Pancreas (tissue), 10 donors: ENCODE measurements at regions not wholly inside any gene's neighbourhood (a gene's known extent, or its start where the extent isn't known, plus 50 kb on each side); places are given as distances from the start of the nearest gene placed in this dataset.

Experiments
- ATAC-seq, 4 donors: fragments of 200-7000 bp; cut with Tn5 transposase; one replicate each; pipeline versions ENCODE4 v1.8.0 to v1.9.1; 2020; ENCODE audit warnings: mild to moderate bottlenecking in 4 of 4, moderate library complexity in 4 of 4
- DNase-seq, 6 donors: peaks; one replicate each; pipeline ENCODE4 v3.0.0-alpha.2; 2020
- FAIRE-seq: peaks from 2 replicates; lab custom pipeline; 2012; peaks lifted over from hg19 to GRCh38; lab: Jason Lieb, UNC
- H3K27ac ChIP-seq, 4 donors: fragments of 200-600 bp; sonication (generic); 1 replicate in 3 of 4; 2 replicates in 1 of 4; pipeline versions ENCODE4 v1.5.0 to v1.8.0; 2020
- H3K27me3 ChIP-seq, 4 donors: fragments of 200-600 bp; one replicate each; pipeline ENCODE4 v1.8.0; 2021
- H3K36me3 ChIP-seq, 3 donors: fragments of 200-600 bp; sonication (generic) in 1 of 3; one replicate each; pipeline versions ENCODE4 v1.5.0 to v1.8.0; 2020 to 2021
- H3K4me1 ChIP-seq, 3 donors: fragments of 200-600 bp; one replicate each; pipeline ENCODE4 v1.8.0; 2021
- H3K4me3 ChIP-seq, 4 donors: fragments of 200-600 bp; sonication (generic) in 2 of 4; one replicate each; pipeline versions ENCODE4 v1.5.0 to v1.8.0; 2020 to 2021
- H3K9me3 ChIP-seq, 4 donors: fragments of 200-600 bp; one replicate each; pipeline ENCODE4 v1.8.0; 2021
- WGBS, 2 donors: extraction: QIAGEN DNeasy Blood & Tissue Kit; methylation state at CpG; one replicate each; pipeline ENCODE4 v1.1.7; 2013; 5-methylcytosine and 5-hydroxymethylcytosine counted together
- intact Hi-C, 3 donors: fragments of 100-400 bp; cut with DNase I; formaldehyde crosslinking; loops; one replicate each; pipeline versions ENCODE4 v1.11.1 to v1.14.2; 2022
- TF ChIP-seq, protein P1 (sequence below), 4 donors: fragments of 200-600 bp; sonication (generic) in 3 of 4; IDR thresholded peaks; one replicate each; pipeline versions ENCODE4 v1.5.0 to v1.8.0; 2021; ENCODE audit warnings: antibody characterized with exemption in 4 of 4
- donor health status: healthy with polysubstance abuse.
- donor health status: DM: no; HTN: no; CAD: no; lungs with moderate emphysema.
- donor health status: DM: no; HTN: no; CAD: no.
- donor health status: control.
- donor health status: control.
- donor health status: Bipolar disorder and iron deficiency.
- donor health status: DM: yes; HTN: yes; CAD: no.
- donor health status: DM: no; HTN: no; CAD: no.
- donor health status: DM: no; HTN: no; CAD: no.
- donor health status: DM: yes; HTN: yes; CAD: no.

DNA sequence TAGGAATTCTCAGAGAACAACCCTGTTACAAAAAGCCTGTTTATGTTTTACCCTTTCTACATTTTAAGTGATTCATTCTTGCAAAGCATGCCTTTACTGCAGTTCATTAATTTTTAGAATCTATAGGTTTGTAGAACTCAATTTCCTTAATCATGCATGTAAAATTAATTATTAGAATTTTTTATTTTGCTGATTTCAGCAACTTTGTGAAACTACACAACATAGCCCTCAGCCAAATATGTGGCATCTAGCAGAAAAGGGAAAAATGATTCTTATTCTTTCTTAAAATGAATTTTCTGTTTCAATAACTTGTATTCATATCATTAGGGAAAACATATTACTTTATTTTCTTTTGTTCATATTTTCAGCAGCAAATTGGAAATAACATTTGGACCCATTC lies 392.9 kb upstream of the PFKP start:
- Histone ChIP-seq H3K4me3 (no peak overlapping the region), H3K4me1 (no peaks in the 10 kb centered on the region), H3K27me3 (no peaks in the 10 kb centered on the region), H3K9me3 (no peaks in the 10 kb centered on the region), H3K36me3 (no peaks in the 10 kb centered on the region), H3K27ac (no peak overlapping the region)
- DNase-seq (no peak), FAIRE-seq (no peak), ATAC-seq (no peak)
- intact Hi-C loops = no loop called here
- TF ChIP-seq, protein P1, sequence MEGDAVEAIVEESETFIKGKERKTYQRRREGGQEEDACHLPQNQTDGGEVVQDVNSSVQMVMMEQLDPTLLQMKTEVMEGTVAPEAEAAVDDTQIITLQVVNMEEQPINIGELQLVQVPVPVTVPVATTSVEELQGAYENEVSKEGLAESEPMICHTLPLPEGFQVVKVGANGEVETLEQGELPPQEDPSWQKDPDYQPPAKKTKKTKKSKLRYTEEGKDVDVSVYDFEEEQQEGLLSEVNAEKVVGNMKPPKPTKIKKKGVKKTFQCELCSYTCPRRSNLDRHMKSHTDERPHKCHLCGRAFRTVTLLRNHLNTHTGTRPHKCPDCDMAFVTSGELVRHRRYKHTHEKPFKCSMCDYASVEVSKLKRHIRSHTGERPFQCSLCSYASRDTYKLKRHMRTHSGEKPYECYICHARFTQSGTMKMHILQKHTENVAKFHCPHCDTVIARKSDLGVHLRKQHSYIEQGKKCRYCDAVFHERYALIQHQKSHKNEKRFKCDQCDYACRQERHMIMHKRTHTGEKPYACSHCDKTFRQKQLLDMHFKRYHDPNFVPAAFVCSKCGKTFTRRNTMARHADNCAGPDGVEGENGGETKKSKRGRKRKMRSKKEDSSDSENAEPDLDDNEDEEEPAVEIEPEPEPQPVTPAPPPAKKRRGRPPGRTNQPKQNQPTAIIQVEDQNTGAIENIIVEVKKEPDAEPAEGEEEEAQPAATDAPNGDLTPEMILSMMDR (IDR thresholded peaks at IDR 0.05) = no peak

DNA sequence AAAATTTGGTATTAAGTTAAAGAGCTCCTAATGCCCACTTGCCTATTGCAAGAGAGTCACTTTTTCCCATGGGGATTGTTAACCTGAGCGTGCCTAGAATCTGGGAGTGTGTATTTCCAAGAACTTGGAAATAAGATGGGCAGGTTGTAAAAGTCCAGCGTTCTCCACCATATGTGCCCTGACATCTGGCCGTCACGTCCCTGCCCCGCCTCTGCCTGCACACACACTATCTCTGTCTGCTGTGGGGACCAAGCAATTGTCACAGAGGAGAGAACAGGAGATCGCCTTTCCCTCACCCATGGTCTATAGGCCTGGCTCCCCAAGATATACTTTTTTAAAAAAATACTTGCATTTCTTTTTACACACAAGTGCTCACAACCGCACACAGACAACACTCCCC lies 396.5 kb upstream of the PFKP start:
- Histone ChIP-seq H3K27me3 (no peaks in the 10 kb centered on the region), H3K4me1 (no peaks in the 10 kb centered on the region), H3K4me3 (no peak overlapping the region), H3K27ac (no peak overlapping the region), H3K36me3 (no peaks in the 10 kb centered on the region), H3K9me3 (no peaks in the 10 kb centered on the region)
- 63 to 77% methylated on average over 7 of the region's 7 CpGs for WGBS, 2 donors
- ATAC-seq (no peak), DNase-seq (no peak), FAIRE-seq (no peak)
- intact Hi-C loops = no loop called here
- TF ChIP-seq, protein P1 (IDR thresholded peaks at IDR 0.05) = no peak

DNA sequence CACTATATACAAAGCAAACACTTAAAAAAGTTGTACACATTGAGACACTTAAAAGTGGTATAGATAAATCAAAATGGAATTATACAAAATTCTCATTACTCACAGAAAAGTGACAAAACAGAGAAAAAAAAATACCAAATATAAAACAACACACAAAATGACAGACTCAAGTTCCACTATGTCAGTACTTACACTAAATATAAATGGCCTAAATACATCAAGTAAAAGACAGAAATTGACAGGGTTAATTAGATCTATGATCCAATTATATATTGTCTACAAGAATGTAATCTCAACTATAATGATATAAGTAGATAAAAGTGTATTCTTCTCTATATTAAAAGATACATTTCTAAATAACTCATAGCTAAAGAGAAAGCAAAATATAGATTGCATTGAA lies 401.6 kb upstream of the PFKP start:
- DNase-seq (no peak), FAIRE-seq (no peak), ATAC-seq (no peak)
- Histone ChIP-seq H3K4me1 (no peaks in the 10 kb centered on the region), H3K27ac (no peak overlapping the region), H3K36me3 (no peaks in the 10 kb centered on the region), H3K9me3 (peaks cover 0 to 4% (median 0%) of the 10 kb centered on the region in 4 donors), H3K4me3 (no peak overlapping the region), H3K27me3 (no peaks in the 10 kb centered on the region)
- intact Hi-C loops = no loop called here
- TF ChIP-seq, protein P1 (IDR thresholded peaks at IDR 0.05) = no peak

DNA sequence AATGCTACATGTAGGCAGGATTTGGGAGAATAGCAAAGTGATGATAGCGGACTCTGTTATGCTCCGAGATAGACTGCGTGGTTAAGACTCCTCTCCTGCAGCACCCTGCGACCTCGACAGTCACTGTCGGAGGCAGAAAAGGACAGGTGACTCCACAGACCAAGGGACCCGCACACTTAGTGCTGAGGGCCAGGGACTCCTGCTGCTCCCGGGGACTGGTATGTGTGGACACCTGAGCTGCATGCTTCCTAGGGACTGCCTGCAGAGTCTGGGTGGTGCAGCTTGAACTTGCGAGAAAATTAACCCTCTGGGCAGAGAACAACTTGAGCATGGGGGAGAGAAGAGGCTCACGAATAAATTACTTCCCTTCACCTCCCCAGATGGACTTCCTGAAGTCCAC lies 407.1 kb upstream of the PFKP start:
- H3K4me3 ChIP-seq = no peak overlapping the region
- H3K4me1 ChIP-seq = no peaks in the 10 kb centered on the region
- no peaks in the 10 kb centered on the region for H3K36me3 ChIP-seq
- TF ChIP-seq, protein P1 (IDR thresholded peaks at IDR 0.05) = no peak
- no peak overlapping the region for H3K27ac ChIP-seq
- WGBS, 2 donors = 42 to 60% methylated on average over 10 of the region's 10 CpGs
- no peak for ATAC-seq
- H3K9me3 ChIP-seq = peaks cover 0 to under 1% (median 0%) of the 10 kb centered on the region in 4 donors
- H3K27me3 ChIP-seq = no peaks in the 10 kb centered on the region
- no peak for DNase-seq
- intact Hi-C loops = no loop called here
- FAIRE-seq = no peak

DNA sequence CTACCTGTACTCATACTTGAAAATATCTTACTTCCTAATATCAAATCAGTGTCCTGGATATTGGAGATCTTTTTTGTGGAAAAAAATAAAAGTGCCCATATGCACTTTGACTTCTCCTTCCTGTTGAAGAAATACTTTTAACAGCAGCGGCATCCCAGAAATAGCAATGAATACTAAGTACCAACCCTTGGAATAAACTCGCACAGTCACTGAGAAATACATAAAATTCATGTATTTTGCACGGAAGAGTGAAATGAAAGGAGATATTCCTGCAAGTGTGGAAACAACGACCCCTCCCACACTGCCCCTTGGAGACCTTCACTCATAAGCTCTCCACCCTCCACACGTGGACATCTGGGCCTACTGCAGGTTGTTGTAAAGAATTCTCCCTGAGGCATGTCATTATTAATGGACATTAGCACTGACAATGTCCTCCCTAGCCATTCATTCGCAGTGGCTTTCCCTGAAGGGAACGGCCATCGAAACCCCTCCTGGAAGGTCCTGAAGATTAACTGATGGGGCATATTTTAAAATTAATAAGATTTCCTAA lies 407.6 kb upstream of the PFKP start:
- no peak overlapping the region for H3K4me3 ChIP-seq
- intact Hi-C loops = no loop called here
- DNase-seq (no peak), FAIRE-seq (no peak), ATAC-seq (no peak)
- no peaks in the 10 kb centered on the region for H3K27me3 ChIP-seq
- WGBS, 2 donors = 61 to 66% methylated on average over 8 of the region's 8 CpGs
- H3K36me3 ChIP-seq = no peaks in the 10 kb centered on the region
- H3K4me1 ChIP-seq = no peaks in the 10 kb centered on the region
- TF ChIP-seq, protein P1 (IDR thresholded peaks at IDR 0.05) = no peak
- no peaks in the 10 kb centered on the region for H3K9me3 ChIP-seq
- H3K27ac ChIP-seq = no peak overlapping the region
